Panc1 (cell line): ENCODE measurements at regions not wholly inside any gene's neighbourhood (a gene's known extent, or its start where the extent isn't known, plus 50 kb on each side); places are given as distances from the start of the nearest gene placed in this dataset.

Experiments used
- ATAC-seq: fragments of 200-7000 bp; cut with Tn5 transposase; 2 replicates; pipeline ENCODE4 v1.9.1; 2020; ENCODE audit warnings: mild to moderate bottlenecking, moderate library complexity
- BruUV-seq: library from RNA; stranded (reverse); fragments of 400-500 nt; replicated peaks from 2 replicates; lab custom pipeline; 2021; lab: Mats Ljungman, UMichigan
- CTCF ChIA-PET: fragments of 300-600 bp; sonication (Branson Sonifier 250); formaldehyde crosslinking; loops from one replicate; lab custom pipeline; 2022; ENCODE audit warnings: antibody characterized with exemption; lab: Charles Lee
- POLR2A ChIA-PET: fragments of 300-600 bp; sonication (Branson Sonifier 250); formaldehyde crosslinking; loops from one replicate; lab custom pipeline; 2022; ENCODE audit warnings: antibody characterized with exemption; lab: Charles Lee
- DNase-seq: peaks from one replicate; pipeline ENCODE4 v3.0.0-alpha.2; 2010; ENCODE audit warnings: low read depth, low spot score
- H3K27ac ChIP-seq: 2 replicates; pipeline ENCODE4 v1.5.1; 2011; ENCODE audit warnings: mild to moderate bottlenecking, low read length, inconsistent platforms
- H3K27me3 ChIP-seq: fragments of 200-500 bp; sonication (Bioruptor generic); 2 replicates; pipeline ENCODE4 v1.6.0; 2014; ENCODE audit warnings: low read length, inconsistent platforms; ENCODE audit not compliant: control insufficient read depth, insufficient read depth
- H3K36me3 ChIP-seq: fragments of 200-500 bp; sonication (Bioruptor generic); 2 replicates; pipeline ENCODE4 v1.5.1; 2014; ENCODE audit warnings: inconsistent platforms, mild to moderate bottlenecking, low read length, moderate library complexity; ENCODE audit not compliant: control insufficient read depth, insufficient read depth
- H3K4me1 ChIP-seq: 2 replicates; pipeline ENCODE4 v1.5.1; 2011; ENCODE audit warnings: inconsistent platforms, mild to moderate bottlenecking, low read length, moderate library complexity; ENCODE audit not compliant: control insufficient read depth, insufficient read depth
- H3K4me3 ChIP-seq, 2 experiments: 2 replicates each; pipeline ENCODE4 v1.5.1; 2011 to 2012; ENCODE audit warnings: low read depth in 2 of 2, low read length in 2 of 2, mild to moderate bottlenecking in 2 of 2, inconsistent platforms in 1 of 2, moderate library complexity in 1 of 2
- H3K9me3 ChIP-seq: fragments of 200-500 bp; sonication (Bioruptor generic); 2 replicates; pipeline ENCODE4 v1.5.1; 2014; ENCODE audit warnings: low read depth, mild to moderate bottlenecking, inconsistent platforms, low read length, moderate library complexity; ENCODE audit not compliant: control insufficient read depth, insufficient read depth
- POLR2AphosphoS5 ChIP-seq: IDR thresholded peaks from 2 replicates; pipeline ENCODE4 v1.6.1; 2012; ENCODE audit warnings: mild to moderate bottlenecking, low read depth, low read length, moderate library complexity
- SIN3A ChIP-seq: IDR thresholded peaks from 2 replicates; pipeline ENCODE4 v1.6.1; 2012; ENCODE audit warnings: low read depth, mild to moderate bottlenecking, low read length, moderate library complexity, borderline replicate concordance; ENCODE audit not compliant: insufficient read depth
- TCF7L2 ChIP-seq: IDR thresholded peaks from 2 replicates; pipeline ENCODE4 v1.6.1; 2011; ENCODE audit warnings: mild to moderate bottlenecking, low read depth, low read length, inconsistent platforms
- in situ Hi-C: cut with HindIII; loops from 2 replicates; pipeline ENCODE4 v1.10.0; 2016; ENCODE audit warnings: low sequenced_read_pairs, low pct_unique_long_range_greater_than_20kb
- intact Hi-C: fragments of 100-400 bp; cut with micrococcal nuclease; formaldehyde crosslinking; loops from one replicate; pipeline ENCODE4 v1.10.0; 2022; ENCODE audit not compliant: unreplicated experiment
- TF ChIP-seq, protein P1 (sequence below): fragments of 450-650 bp; IDR thresholded peaks from 2 replicates; pipeline ENCODE4 v1.5.1; 2017; ENCODE audit warnings: mild to moderate bottlenecking
- TF ChIP-seq, protein P2 (sequence below), 2 experiments: IDR thresholded peaks; 2 replicates each; pipeline ENCODE4 v1.6.1; 2011 to 2012; ENCODE audit warnings: low read depth in 2 of 2, control low read depth in 1 of 2, low read length in 1 of 2, mild to moderate bottlenecking in 1 of 2, moderate library complexity in 1 of 2; ENCODE audit not compliant: insufficient read depth in 1 of 2

DNA sequence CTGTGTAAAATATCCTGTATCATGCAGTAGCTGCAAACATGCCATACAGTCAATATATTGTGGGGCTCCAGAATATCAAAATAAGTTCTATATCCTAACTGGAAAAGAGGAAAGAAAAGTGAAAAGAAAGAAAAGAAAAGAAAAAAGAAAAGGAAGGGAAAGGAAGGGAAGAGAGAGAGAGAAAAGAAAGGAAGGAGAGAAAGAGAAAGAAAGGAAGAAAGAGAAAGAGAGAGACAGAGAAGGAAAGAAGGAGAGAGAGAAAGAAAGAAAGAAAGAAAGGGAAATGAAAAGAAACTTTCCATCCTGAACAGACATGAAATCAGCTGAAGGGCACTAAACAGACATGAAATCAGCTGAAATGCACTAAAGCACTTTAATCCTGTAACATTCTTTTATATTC is 288.4 kb upstream of the NCKAP5 start:
- no peaks in the 10 kb centered on the region for H3K36me3 ChIP-seq
- H3K9me3 ChIP-seq = no peaks in the 10 kb centered on the region
- ChIA-PET POLR2A (interaction anchor here (0.5 kb wide), 1 partner anchor 494 kb away, joined by 3 read pairs; no protein-coding TSS in a partner anchor), CTCF (interaction anchor here (0.6 kb wide), 1 partner anchor 14 kb away, joined by 4 read pairs; no protein-coding TSS in a partner anchor)
- TF ChIP-seq SIN3A (no peak), POLR2AphosphoS5 (no peak), TCF7L2 (no peak)
- TF ChIP-seq, protein P1, sequence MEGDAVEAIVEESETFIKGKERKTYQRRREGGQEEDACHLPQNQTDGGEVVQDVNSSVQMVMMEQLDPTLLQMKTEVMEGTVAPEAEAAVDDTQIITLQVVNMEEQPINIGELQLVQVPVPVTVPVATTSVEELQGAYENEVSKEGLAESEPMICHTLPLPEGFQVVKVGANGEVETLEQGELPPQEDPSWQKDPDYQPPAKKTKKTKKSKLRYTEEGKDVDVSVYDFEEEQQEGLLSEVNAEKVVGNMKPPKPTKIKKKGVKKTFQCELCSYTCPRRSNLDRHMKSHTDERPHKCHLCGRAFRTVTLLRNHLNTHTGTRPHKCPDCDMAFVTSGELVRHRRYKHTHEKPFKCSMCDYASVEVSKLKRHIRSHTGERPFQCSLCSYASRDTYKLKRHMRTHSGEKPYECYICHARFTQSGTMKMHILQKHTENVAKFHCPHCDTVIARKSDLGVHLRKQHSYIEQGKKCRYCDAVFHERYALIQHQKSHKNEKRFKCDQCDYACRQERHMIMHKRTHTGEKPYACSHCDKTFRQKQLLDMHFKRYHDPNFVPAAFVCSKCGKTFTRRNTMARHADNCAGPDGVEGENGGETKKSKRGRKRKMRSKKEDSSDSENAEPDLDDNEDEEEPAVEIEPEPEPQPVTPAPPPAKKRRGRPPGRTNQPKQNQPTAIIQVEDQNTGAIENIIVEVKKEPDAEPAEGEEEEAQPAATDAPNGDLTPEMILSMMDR = no peak
- TF ChIP-seq, protein P2, sequence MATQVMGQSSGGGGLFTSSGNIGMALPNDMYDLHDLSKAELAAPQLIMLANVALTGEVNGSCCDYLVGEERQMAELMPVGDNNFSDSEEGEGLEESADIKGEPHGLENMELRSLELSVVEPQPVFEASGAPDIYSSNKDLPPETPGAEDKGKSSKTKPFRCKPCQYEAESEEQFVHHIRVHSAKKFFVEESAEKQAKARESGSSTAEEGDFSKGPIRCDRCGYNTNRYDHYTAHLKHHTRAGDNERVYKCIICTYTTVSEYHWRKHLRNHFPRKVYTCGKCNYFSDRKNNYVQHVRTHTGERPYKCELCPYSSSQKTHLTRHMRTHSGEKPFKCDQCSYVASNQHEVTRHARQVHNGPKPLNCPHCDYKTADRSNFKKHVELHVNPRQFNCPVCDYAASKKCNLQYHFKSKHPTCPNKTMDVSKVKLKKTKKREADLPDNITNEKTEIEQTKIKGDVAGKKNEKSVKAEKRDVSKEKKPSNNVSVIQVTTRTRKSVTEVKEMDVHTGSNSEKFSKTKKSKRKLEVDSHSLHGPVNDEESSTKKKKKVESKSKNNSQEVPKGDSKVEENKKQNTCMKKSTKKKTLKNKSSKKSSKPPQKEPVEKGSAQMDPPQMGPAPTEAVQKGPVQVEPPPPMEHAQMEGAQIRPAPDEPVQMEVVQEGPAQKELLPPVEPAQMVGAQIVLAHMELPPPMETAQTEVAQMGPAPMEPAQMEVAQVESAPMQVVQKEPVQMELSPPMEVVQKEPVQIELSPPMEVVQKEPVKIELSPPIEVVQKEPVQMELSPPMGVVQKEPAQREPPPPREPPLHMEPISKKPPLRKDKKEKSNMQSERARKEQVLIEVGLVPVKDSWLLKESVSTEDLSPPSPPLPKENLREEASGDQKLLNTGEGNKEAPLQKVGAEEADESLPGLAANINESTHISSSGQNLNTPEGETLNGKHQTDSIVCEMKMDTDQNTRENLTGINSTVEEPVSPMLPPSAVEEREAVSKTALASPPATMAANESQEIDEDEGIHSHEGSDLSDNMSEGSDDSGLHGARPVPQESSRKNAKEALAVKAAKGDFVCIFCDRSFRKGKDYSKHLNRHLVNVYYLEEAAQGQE (IDR thresholded peaks at IDR 0.05; ENCODE audit: insufficient read depth in 1 of 2, low read depth in 2 of 2, low read length in 1 of 2) = no peak
- H3K4me3 ChIP-seq = no peak overlapping the region
- in situ Hi-C loops (no loop called here), intact Hi-C loops (no loop called here)
- BruUV-seq = no TSS peak
- DNase-seq = no peak
- no peaks in the 10 kb centered on the region for H3K27me3 ChIP-seq
- no peaks in the 10 kb centered on the region for H3K4me1 ChIP-seq
- ATAC-seq = no peak
- no peak overlapping the region for H3K27ac ChIP-seq

DNA sequence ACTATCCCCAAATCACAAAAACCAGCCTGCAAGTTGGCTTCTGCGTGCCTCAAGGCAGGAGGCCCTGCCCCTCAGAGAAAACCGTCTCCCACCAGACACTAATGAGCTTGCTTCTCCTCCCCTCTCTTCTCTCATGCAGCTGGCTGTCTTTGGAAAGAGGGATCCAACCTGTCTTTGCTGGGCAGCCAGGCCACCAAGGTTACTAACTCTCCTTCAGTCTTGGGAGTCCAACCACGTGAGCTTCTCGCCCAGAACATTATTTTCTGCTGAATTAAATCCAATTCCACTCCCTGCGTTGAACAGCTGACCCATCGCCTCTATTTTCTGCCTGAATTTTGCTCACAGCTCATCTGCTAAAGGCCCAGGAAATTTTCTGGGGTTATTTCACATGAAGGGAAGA is 291.3 kb upstream of the NCKAP5 start:
- intact Hi-C loops (no loop called here), in situ Hi-C loops (no loop called here)
- DNase-seq (no peak), ATAC-seq (no peak)
- H3K27me3 ChIP-seq = no peaks in the 10 kb centered on the region
- CTCF ChIA-PET = no interaction called here
- no peak overlapping the region for H3K27ac ChIP-seq
- no peaks in the 10 kb centered on the region for H3K36me3 ChIP-seq
- TF ChIP-seq, protein P2 (IDR thresholded peaks at IDR 0.05; ENCODE audit: insufficient read depth in 1 of 2, low read depth in 2 of 2, low read length in 1 of 2) = no peak
- TF ChIP-seq TCF7L2 = no peak
- TF ChIP-seq POLR2AphosphoS5 = no peak
- no peak for TF ChIP-seq SIN3A
- TF ChIP-seq, protein P1 = no peak
- H3K4me1 ChIP-seq = no peaks in the 10 kb centered on the region
- no peaks in the 10 kb centered on the region for H3K9me3 ChIP-seq
- POLR2A ChIA-PET = no interaction called here
- BruUV-seq = no TSS peak
- H3K4me3 ChIP-seq = no peak overlapping the region
